ENCODE measurements at regions not wholly inside any gene's neighbourhood (a gene's known extent, or its start where the extent isn't known, plus 50 kb on each side); places are given as distances from the start of the nearest gene placed in this dataset.
"Not testable (repeated sequence)": the region's sequence is repeated elsewhere in the genome, so short reads cannot be mapped to it uniquely, and the experiment has no call there.

- H3K36me3 ChIP-seq (replicated peaks; ENCODE audit: control insufficient read depth, insufficient read depth, low read length): no peaks in the 10 kb centered on the region
- H3K4me3 ChIP-seq (ENCODE audit: insufficient read depth, low read depth, low read length): no peak overlapping the region
- no peaks in the 10 kb centered on the region for H3K27me3 ChIP-seq (ENCODE audit: control insufficient read depth, insufficient read depth, low read length)
- DNase-seq: no peak
These were observed 70.6 kb downstream of the CCDC71L start for GRCh38 chr7:106590209-106590816.

GRCh38 chr7:106589198-106589879, 71.6 kb downstream of the CCDC71L start:
- H3K4me3 ChIP-seq (ENCODE audit: insufficient read depth, low read depth, low read length): no peak overlapping the region

GRCh38 chr7:106588422-106589197, 72.3 kb downstream of the CCDC71L start:
- no peak overlapping the region for H3K4me3 ChIP-seq (ENCODE audit: insufficient read depth, low read depth, low read length)
- no peak for DNase-seq
- H3K27me3 ChIP-seq (ENCODE audit: control insufficient read depth, insufficient read depth, low read length): no peaks in the 10 kb centered on the region
- no peaks in the 10 kb centered on the region for H3K36me3 ChIP-seq (replicated peaks; ENCODE audit: control insufficient read depth, insufficient read depth, low read length)

More at GRCh38 chr7:106589198-106589879, 71.6 kb downstream of the CCDC71L start:
- Histone ChIP-seq H3K36me3 (replicated peaks; ENCODE audit: control insufficient read depth, insufficient read depth, low read length) (no peaks in the 10 kb centered on the region), H3K27me3 (ENCODE audit: control insufficient read depth, insufficient read depth, low read length) (no peaks in the 10 kb centered on the region)
- no peak for DNase-seq

GRCh38 chr7:106584914-106585759, 75.8 kb downstream of the CCDC71L start:
- no peak for DNase-seq
- H3K27me3 ChIP-seq (ENCODE audit: control insufficient read depth, insufficient read depth, low read length): no peaks in the 10 kb centered on the region
- no peak overlapping the region for H3K4me3 ChIP-seq (ENCODE audit: insufficient read depth, low read depth, low read length)
- H3K36me3 ChIP-seq (replicated peaks; ENCODE audit: control insufficient read depth, insufficient read depth, low read length): no peaks in the 10 kb centered on the region

GRCh38 chr7:106583706-106584690, 77.0 kb downstream of the CCDC71L start:
- DNase-seq: no peak
- H3K27me3 ChIP-seq (ENCODE audit: control insufficient read depth, insufficient read depth, low read length): no peaks in the 10 kb centered on the region
- H3K36me3 ChIP-seq (replicated peaks; ENCODE audit: control insufficient read depth, insufficient read depth, low read length): no peaks in the 10 kb centered on the region
- H3K4me3 ChIP-seq (ENCODE audit: insufficient read depth, low read depth, low read length): no peak overlapping the region

GRCh38 chr7:106583100-106583499, 77.9 kb downstream of the CCDC71L start:
- Histone ChIP-seq H3K36me3 (replicated peaks; ENCODE audit: control insufficient read depth, insufficient read depth, low read length) (no peaks in the 10 kb centered on the region), H3K27me3 (ENCODE audit: control insufficient read depth, insufficient read depth, low read length) (no peaks in the 10 kb centered on the region), H3K4me3 (ENCODE audit: insufficient read depth, low read depth, low read length) (no peak overlapping the region)
- DNase-seq: no peak

GRCh38 chr7:106582365-106582764, 78.6 kb downstream of the CCDC71L start:
- DNase-seq: peak; percentile 27
- Histone ChIP-seq H3K27me3 (ENCODE audit: control insufficient read depth, insufficient read depth, low read length) (no peaks in the 10 kb centered on the region), H3K36me3 (replicated peaks; ENCODE audit: control insufficient read depth, insufficient read depth, low read length) (no peaks in the 10 kb centered on the region), H3K4me3 (ENCODE audit: insufficient read depth, low read depth, low read length) (no peak overlapping the region)

- H3K27me3 ChIP-seq (ENCODE audit: control insufficient read depth, insufficient read depth, low read length); H3K4me3 ChIP-seq (ENCODE audit: insufficient read depth, low read depth, low read length); DNase-seq; H3K36me3 ChIP-seq (replicated peaks; ENCODE audit: control insufficient read depth, insufficient read depth, low read length): not testable (repeated sequence)
These were observed 81.9 kb downstream of the CCDC71L start for GRCh38 chr7:106579086-106579485.

- no peak overlapping the region for H3K4me3 ChIP-seq (ENCODE audit: insufficient read depth, low read depth, low read length)
- H3K36me3 ChIP-seq (replicated peaks; ENCODE audit: control insufficient read depth, insufficient read depth, low read length): no peaks in the 10 kb centered on the region
- no peaks in the 10 kb centered on the region; the same call in 1 of the 2 replicates for H3K27me3 ChIP-seq (ENCODE audit: control insufficient read depth, insufficient read depth, low read length)
- DNase-seq: no peak
These were observed 85.7 kb downstream of the CCDC71L start for GRCh38 chr7:106575138-106575823.

GRCh38 chr7:106573738-106574137, 87.2 kb downstream of the CCDC71L start:
- H3K27me3 ChIP-seq (ENCODE audit: control insufficient read depth, insufficient read depth, low read length): no peaks in the 10 kb centered on the region; the same call in 1 of the 2 replicates
- no peak overlapping the region for H3K4me3 ChIP-seq (ENCODE audit: insufficient read depth, low read depth, low read length)
- DNase-seq: no peak
- no peaks in the 10 kb centered on the region for H3K36me3 ChIP-seq (replicated peaks; ENCODE audit: control insufficient read depth, insufficient read depth, low read length)

GRCh38 chr7:106573125-106573663, 87.8 kb downstream of the CCDC71L start:
- H3K27me3 ChIP-seq (ENCODE audit: control insufficient read depth, insufficient read depth, low read length): no peaks in the 10 kb centered on the region; the same call in 1 of the 2 replicates
- DNase-seq: no peak
- no peak overlapping the region for H3K4me3 ChIP-seq (ENCODE audit: insufficient read depth, low read depth, low read length)
- H3K36me3 ChIP-seq (replicated peaks; ENCODE audit: control insufficient read depth, insufficient read depth, low read length): no peaks in the 10 kb centered on the region

GRCh38 chr7:106572394-106573124, 88.4 kb downstream of the CCDC71L start:
- Histone ChIP-seq H3K27me3 (ENCODE audit: control insufficient read depth, insufficient read depth, low read length) (no peaks in the 10 kb centered on the region; the same call in 1 of the 2 replicates), H3K4me3 (ENCODE audit: insufficient read depth, low read depth, low read length) (no peak overlapping the region), H3K36me3 (replicated peaks; ENCODE audit: control insufficient read depth, insufficient read depth, low read length) (no peaks in the 10 kb centered on the region)
- DNase-seq: no peak
